Karpas-422 (cell line): ENCODE measurements at regions not wholly inside any gene's neighbourhood (a gene's known extent, or its start where the extent isn't known, plus 50 kb on each side); places are given as distances from the start of the nearest gene placed in this dataset.
"Not testable (repeated sequence)": the region's sequence is repeated elsewhere in the genome, so short reads cannot be mapped to it uniquely, and the experiment has no call there.

Source experiments
- DNase-seq: peaks from one replicate; pipeline ENCODE4 v3.0.0-alpha.2; 2015
- H2AFZ ChIP-seq: fragments of 200-600 bp; sonication (generic); 2 replicates; pipeline ENCODE4 v1.6.1; 2014; ENCODE audit warnings: antibody characterized with exemption, low read length, mixed read lengths
- H3K27ac ChIP-seq: fragments of 200-600 bp; sonication (generic); 2 replicates; pipeline ENCODE4 v1.5.1; 2014; ENCODE audit warnings: mild to moderate bottlenecking, low read length, moderate library complexity
- H3K27me3 ChIP-seq: fragments of 200-600 bp; sonication (generic); 2 replicates; pipeline ENCODE4 v1.6.1; 2014; ENCODE audit warnings: low read length, mixed read lengths
- H3K36me3 ChIP-seq: fragments of 200-600 bp; sonication (generic); 2 replicates; pipeline ENCODE4 v1.6.1; 2014; ENCODE audit warnings: low read length, mixed read lengths; ENCODE audit not compliant: insufficient read depth
- H3K4me1 ChIP-seq: fragments of 200-600 bp; sonication (generic); 2 replicates; pipeline ENCODE4 v1.6.1; 2014; ENCODE audit warnings: mild to moderate bottlenecking, low read length, mixed read lengths
- H3K4me2 ChIP-seq: fragments of 200-600 bp; sonication (generic); 2 replicates; pipeline ENCODE4 v1.6.1; 2014; ENCODE audit warnings: low read length, low read depth, mild to moderate bottlenecking; ENCODE audit not compliant: poor library complexity, severe bottlenecking
- H3K4me3 ChIP-seq: fragments of 200-600 bp; sonication (generic); 2 replicates; pipeline ENCODE4 v1.5.1; 2014; ENCODE audit warnings: mild to moderate bottlenecking, antibody characterized with exemption, low read length, mixed read lengths
- H3K79me2 ChIP-seq: fragments of 200-600 bp; sonication (generic); 2 replicates; pipeline ENCODE4 v1.6.1; 2014; ENCODE audit warnings: mild to moderate bottlenecking, low read length, mixed read lengths
- H3K9ac ChIP-seq: fragments of 200-600 bp; sonication (generic); 2 replicates; pipeline ENCODE4 v1.6.0; 2014; ENCODE audit warnings: low read length
- H3K9me2 ChIP-seq: fragments of 200-600 bp; sonication (generic), shearing (Covaris generic); replicated peaks from 2 replicates; pipeline ENCODE4 v1.6.0; 2014; ENCODE audit warnings: mild to moderate bottlenecking, low read length, moderate library complexity; ENCODE audit not compliant: insufficient read depth
- H3K9me3 ChIP-seq: fragments of 300-700, 200-600 bp; sonication (generic); 2 replicates; pipeline ENCODE4 v1.6.1; 2014; ENCODE audit warnings: low read length, mixed read lengths
- H4K20me1 ChIP-seq: fragments of 200-600 bp; sonication (generic); 2 replicates; pipeline ENCODE4 v1.6.1; 2014; ENCODE audit warnings: mild to moderate bottlenecking, antibody characterized with exemption, low read length, low read depth; ENCODE audit not compliant: insufficient read depth

DNA sequence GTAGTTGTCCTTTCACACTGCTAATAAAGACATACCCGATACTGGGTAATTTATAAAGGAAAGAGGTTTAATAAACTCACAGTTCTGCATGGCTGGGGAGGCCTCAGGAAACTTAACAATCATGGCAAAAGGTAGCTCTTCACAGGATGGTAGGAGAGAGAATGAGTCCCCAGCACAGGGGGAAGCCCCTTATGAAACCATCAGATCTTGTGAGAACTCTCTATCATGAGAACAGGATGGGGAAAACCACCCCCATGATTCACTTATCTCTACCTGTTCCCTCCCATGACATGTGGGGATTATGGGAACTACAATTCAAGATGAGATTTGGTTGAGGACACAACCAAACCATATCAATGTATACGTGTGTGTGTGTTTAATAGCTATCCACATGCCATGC is 983.1 kb downstream of the C4orf33 start:
- H3K36me3 ChIP-seq, H2AFZ ChIP-seq, H4K20me1 ChIP-seq: not testable (repeated sequence)

DNA sequence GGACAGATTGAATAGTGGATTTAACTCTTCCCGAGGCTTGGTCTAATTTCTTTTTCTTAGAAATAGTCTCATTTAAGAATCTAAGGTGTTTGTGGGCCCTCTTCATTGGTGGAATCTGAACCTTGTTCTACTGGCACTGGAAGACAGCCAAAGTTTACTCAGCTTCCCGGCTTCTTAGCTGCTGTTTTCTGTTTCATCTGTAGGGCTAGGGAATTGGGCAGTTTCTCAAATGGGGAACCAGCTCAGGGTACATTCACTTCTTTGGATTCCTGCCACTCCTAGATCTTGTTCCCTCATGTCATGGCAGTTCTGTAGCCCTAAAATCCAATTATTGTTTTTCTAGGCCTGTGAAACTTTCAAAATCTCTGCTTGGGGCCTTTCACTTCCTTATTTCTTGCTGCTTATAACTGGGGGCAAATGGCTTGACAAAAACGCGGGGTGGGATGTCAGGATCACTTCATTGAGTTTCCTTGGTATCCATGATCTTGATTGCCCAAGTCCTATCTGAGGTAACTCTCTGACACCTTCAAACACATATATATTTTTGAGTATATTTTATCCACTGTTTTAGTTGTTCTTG is 985.0 kb downstream of the C4orf33 start:
- Histone ChIP-seq H3K9me3 (no peaks in the 10 kb centered on the region), H3K36me3 (no peaks in the 10 kb centered on the region), H3K27me3 (0 out of 2 replicates have a peak, but pooled peaks cover 3% of the 10 kb centered on the region), H3K9me2 (no peaks in the 10 kb centered on the region), H4K20me1 (no peaks in the 10 kb centered on the region), H3K4me1 (peaks cover 3% of the 10 kb centered on the region; the same call in 1 of the 2 replicates), H3K79me2 (no peaks in the 10 kb centered on the region), H3K9ac (no peak overlapping the region), H3K4me2 (no peak overlapping the region), H3K27ac (no peak overlapping the region), H2AFZ (no peak overlapping the region), H3K4me3 (no peak overlapping the region)
- DNase-seq, result no peak

More for the DNA sequence above, 983.1 kb downstream of the C4orf33 start:
- H3K9me3 ChIP-seq, H3K9ac ChIP-seq, DNase-seq, H3K4me1 ChIP-seq, H3K79me2 ChIP-seq, H3K4me2 ChIP-seq, H3K9me2 ChIP-seq, H3K27me3 ChIP-seq, H3K4me3 ChIP-seq, H3K27ac ChIP-seq: not testable (repeated sequence)

GRCh38 chr4:130090427-130090826 is 994.5 kb downstream of the C4orf33 start:
- no peaks in the 10 kb centered on the region for H3K79me2 ChIP-seq
- no peak overlapping the region for H2AFZ ChIP-seq
- H3K9me2 ChIP-seq, result no peaks in the 10 kb centered on the region
- no peaks in the 10 kb centered on the region for H3K4me1 ChIP-seq
- no peaks in the 10 kb centered on the region for H4K20me1 ChIP-seq
- H3K9me3 ChIP-seq, result no peaks in the 10 kb centered on the region
- H3K27ac ChIP-seq, result no peak overlapping the region
- H3K9ac ChIP-seq, result no peak overlapping the region
- no peak overlapping the region for H3K4me3 ChIP-seq
- H3K27me3 ChIP-seq, result no peaks in the 10 kb centered on the region
- DNase-seq, result no peak
- H3K36me3 ChIP-seq, result no peaks in the 10 kb centered on the region
- no peak overlapping the region for H3K4me2 ChIP-seq

DNA sequence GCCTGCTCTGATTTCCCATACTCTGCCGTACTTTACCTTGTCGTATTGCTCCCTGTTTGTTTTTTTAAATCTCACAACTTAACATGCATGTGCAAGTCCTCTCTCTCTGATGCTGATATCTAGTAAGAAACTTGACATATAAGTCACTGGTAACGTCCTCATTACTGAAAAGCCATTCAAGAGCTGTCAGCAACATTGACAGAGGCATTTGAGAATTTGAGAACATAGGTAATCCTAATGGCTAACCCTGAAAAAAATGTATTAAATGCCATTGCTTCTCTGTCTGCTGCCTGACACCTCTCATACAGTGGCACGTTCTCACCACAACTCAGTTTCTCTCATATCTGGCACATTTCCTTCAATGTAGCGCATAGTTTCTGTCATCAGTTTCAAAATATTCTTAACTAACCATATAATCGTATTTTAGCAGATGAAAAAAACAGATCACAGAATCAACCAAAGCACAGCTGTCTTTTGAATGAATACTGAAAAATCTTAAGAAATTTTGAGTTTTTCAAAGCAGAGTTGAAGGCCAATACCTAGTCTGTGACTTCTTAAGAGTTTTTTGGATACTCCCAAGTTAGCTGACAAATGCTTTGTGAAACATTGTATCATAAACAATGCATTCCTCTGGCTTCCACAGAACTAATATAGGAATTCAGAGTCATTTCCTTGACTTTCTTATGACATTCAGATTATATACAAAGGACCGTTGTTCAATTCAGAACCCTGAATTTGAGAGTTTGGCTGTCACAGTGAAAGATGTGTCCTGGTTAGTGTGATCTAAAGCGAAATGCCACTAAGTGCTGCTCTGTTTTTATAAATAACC is 996.4 kb downstream of the C4orf33 start:
- Histone ChIP-seq H3K79me2 (no peaks in the 10 kb centered on the region), H3K9me2 (no peaks in the 10 kb centered on the region), H4K20me1 (no peaks in the 10 kb centered on the region), H3K36me3 (no peaks in the 10 kb centered on the region), H3K27me3 (no peaks in the 10 kb centered on the region), H3K9ac (no peak overlapping the region), H3K4me1 (no peaks in the 10 kb centered on the region), H3K27ac (no peak overlapping the region), H3K9me3 (no peaks in the 10 kb centered on the region), H3K4me3 (no peak overlapping the region), H2AFZ (no peak overlapping the region), H3K4me2 (no peak overlapping the region)
- DNase-seq, result no peak

GRCh38 chr4:130099105-130099504 is 1003.2 kb downstream of the C4orf33 start:
- no peaks in the 10 kb centered on the region for H4K20me1 ChIP-seq
- no peaks in the 10 kb centered on the region for H3K4me1 ChIP-seq
- no peak for DNase-seq
- H3K4me3 ChIP-seq, result no peak overlapping the region
- no peaks in the 10 kb centered on the region for H3K79me2 ChIP-seq
- H3K27me3 ChIP-seq, result no peaks in the 10 kb centered on the region
- H3K9me3 ChIP-seq, result no peaks in the 10 kb centered on the region
- H3K27ac ChIP-seq, result no peak overlapping the region
- H3K9me2 ChIP-seq, result no peaks in the 10 kb centered on the region
- H3K36me3 ChIP-seq, result no peaks in the 10 kb centered on the region
- no peak overlapping the region for H3K4me2 ChIP-seq
- no peak overlapping the region for H2AFZ ChIP-seq
- no peak overlapping the region for H3K9ac ChIP-seq

DNA sequence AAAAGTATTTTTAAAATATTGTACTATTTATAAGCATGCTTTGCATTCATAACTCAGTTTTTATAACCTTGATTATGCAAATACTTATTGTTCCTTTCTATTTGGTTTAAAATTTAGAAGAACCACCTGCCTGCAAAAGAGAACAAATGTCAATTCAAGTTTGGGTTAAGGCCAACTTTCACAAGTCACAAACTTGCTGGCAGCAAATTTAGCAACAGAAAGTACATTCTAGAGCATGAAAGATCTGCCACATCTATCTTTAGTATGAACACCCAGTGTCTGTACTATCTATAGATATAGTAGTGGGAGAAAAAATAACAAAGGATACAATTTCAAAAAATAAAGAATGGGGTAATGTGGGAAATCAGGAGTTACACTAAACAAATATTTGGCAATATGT is 1014.2 kb downstream of the C4orf33 start:
- no peak for DNase-seq
- no peak overlapping the region for H3K4me2 ChIP-seq

DNA sequence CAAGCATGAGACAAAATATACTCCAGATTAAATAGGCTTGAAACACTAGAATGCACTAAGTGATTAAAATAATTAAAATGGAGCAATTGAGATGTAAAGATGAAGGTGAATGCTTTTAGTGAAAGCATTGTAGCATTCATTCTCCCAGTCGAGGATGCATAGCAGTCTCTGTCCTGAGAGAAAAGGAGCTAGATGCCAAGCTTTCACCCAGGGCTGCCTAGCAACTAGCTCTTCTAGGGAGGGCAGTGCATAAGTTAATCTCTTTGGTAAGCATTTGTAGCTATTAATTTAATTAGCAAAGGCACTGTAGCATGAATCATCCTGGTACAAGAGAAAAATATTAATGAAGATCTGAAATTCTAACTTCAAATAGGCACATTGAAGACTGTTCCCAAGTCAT is 1014.8 kb downstream of the C4orf33 start:
- H2AFZ ChIP-seq, result no peak overlapping the region
- no peaks in the 10 kb centered on the region for H3K27me3 ChIP-seq
- H3K9me2 ChIP-seq, result no peaks in the 10 kb centered on the region
- H3K4me1 ChIP-seq, result peaks cover 3% of the 10 kb centered on the region; the same call in 1 of the 2 replicates
- no peak overlapping the region for H3K4me2 ChIP-seq
- no peak for DNase-seq
- no peak overlapping the region for H3K27ac ChIP-seq
- H3K79me2 ChIP-seq, result no peaks in the 10 kb centered on the region
- H3K36me3 ChIP-seq, result no peaks in the 10 kb centered on the region
- H3K9ac ChIP-seq, result no peak overlapping the region
- no peaks in the 10 kb centered on the region for H3K9me3 ChIP-seq
- no peaks in the 10 kb centered on the region for H4K20me1 ChIP-seq
- no peak overlapping the region for H3K4me3 ChIP-seq

More for the DNA sequence above, 1014.2 kb downstream of the C4orf33 start:
- Histone ChIP-seq H3K79me2 (no peaks in the 10 kb centered on the region), H3K9me2 (no peaks in the 10 kb centered on the region), H2AFZ (no peak overlapping the region), H3K27me3 (no peaks in the 10 kb centered on the region), H3K9ac (no peak overlapping the region), H3K27ac (no peak overlapping the region), H4K20me1 (no peaks in the 10 kb centered on the region), H3K9me3 (no peaks in the 10 kb centered on the region), H3K36me3 (no peaks in the 10 kb centered on the region), H3K4me3 (no peak overlapping the region), H3K4me1 (peaks cover 3% of the 10 kb centered on the region; the same call in 1 of the 2 replicates)

DNA sequence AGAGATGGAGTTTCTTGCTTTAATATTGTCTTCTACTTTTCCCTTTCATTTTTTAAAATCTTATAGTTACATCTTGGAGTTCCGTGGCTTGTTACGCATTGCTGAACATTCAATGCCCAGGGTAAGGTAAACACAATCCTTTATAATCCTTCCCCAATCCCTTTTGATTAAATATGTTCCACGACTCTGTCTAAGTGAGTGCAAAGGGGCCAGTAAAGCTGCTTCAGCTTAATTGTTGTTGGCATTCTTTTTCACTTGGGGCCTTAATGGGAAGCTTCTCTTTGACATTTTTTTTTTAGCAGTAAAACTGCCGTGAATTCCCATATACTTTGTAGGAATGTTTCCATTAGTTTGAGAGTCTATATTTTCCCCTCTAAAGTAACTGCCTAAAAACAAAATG is 1028.1 kb downstream of the C4orf33 start:
- Histone ChIP-seq H3K4me1 (0 out of 2 replicates have a peak, but pooled peaks cover 3% of the 10 kb centered on the region), H3K27me3 (no peaks in the 10 kb centered on the region), H3K9me2 (no peaks in the 10 kb centered on the region), H3K79me2 (no peaks in the 10 kb centered on the region), H3K27ac (no peak overlapping the region), H4K20me1 (no peaks in the 10 kb centered on the region), H2AFZ (no peak overlapping the region), H3K9me3 (no peaks in the 10 kb centered on the region; the same call in 1 of the 2 replicates), H3K4me2 (no peak overlapping the region), H3K4me3 (no peak overlapping the region), H3K36me3 (no peaks in the 10 kb centered on the region), H3K9ac (no peak overlapping the region)
- no peak for DNase-seq
